OCI-LY3 (cell line): ENCODE measurements at regions not wholly inside any gene's neighbourhood (a gene's known extent, or its start where the extent isn't known, plus 50 kb on each side); places are given as distances from the start of the nearest gene placed in this dataset.

ENCODE experiments used
- CTCF ChIP-seq: fragments of 200-600, 300-600 bp; sonication (generic); IDR thresholded peaks from 2 replicates; pipeline ENCODE4 v1.5.1; 2014; ENCODE audit warnings: antibody characterized with exemption, low read length, low read depth
- EZH2phosphoT487 ChIP-seq: fragments of 200-600 bp; shearing (Covaris generic); IDR thresholded peaks from 2 replicates; pipeline ENCODE4 v1.6.1; 2018; ENCODE audit warnings: antibody characterized with exemption, mixed run types, low read depth

GRCh38 chr14:86050072-86050683, 520.2 kb downstream of the FLRT2 start:
- TF ChIP-seq CTCF = no peak
- no peak for TF ChIP-seq EZH2phosphoT487
